ENCODE measurements at regions not wholly inside any gene's neighbourhood (a gene's known extent, or its start where the extent isn't known, plus 50 kb on each side); places are given as distances from the start of the nearest gene placed in this dataset.

DNA sequence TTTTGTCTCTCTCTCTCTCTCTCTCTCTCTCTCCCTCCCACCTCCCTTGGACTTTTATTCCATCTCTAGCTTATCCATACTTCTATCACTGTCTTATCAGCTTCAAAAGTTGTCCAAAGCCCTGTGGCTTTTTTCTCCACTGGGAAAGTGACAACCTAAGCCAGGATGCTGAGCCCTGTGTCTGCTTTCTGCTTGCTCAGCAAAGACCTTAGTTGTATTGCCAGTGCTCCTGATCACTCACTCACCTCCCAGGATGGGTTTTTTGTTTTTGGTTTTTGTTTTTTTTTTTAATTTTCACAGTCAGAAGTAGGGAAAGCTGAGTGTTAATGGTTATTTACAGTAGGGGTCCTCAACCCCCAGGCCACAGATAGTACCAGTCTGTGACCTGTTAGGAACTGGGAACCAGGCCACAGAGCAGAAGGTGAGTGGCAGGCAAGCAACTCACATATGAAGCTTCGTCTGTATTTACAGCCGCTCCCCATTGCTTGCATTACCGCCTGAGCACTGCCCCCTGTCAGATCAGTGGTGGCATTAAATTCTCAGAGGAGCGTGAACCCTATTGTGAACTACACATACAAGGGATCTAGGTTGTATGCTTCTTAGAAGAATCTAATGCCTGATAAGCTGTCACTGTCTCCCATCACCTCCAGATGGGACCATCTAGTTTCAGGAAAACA is 125.0 kb upstream of the ID4 start:
- no peak overlapping the region for H3K9ac ChIP-seq

DNA sequence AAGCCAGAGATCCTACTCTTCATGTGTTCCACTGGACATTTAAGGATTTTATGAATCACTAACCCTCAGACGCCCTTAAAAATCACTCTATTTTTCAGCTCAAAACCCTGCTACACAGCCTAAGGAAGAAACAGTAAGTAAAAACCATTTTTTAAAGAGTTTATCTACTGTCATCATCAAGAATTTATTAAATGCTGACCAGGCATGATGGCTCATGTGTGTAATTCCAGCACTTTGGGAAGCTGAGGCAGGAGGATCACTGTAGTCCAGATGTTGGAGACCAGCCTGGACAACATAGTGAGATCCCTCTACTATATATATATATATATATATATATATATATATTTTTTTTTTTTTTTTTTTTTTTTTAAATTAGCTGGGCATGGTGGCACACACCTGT is 124.2 kb upstream of the ID4 start:
- no peaks in the 10 kb centered on the region for H3K27me3 ChIP-seq (ENCODE audit: insufficient read depth, low read depth)
- TF ChIP-seq, protein P1, sequence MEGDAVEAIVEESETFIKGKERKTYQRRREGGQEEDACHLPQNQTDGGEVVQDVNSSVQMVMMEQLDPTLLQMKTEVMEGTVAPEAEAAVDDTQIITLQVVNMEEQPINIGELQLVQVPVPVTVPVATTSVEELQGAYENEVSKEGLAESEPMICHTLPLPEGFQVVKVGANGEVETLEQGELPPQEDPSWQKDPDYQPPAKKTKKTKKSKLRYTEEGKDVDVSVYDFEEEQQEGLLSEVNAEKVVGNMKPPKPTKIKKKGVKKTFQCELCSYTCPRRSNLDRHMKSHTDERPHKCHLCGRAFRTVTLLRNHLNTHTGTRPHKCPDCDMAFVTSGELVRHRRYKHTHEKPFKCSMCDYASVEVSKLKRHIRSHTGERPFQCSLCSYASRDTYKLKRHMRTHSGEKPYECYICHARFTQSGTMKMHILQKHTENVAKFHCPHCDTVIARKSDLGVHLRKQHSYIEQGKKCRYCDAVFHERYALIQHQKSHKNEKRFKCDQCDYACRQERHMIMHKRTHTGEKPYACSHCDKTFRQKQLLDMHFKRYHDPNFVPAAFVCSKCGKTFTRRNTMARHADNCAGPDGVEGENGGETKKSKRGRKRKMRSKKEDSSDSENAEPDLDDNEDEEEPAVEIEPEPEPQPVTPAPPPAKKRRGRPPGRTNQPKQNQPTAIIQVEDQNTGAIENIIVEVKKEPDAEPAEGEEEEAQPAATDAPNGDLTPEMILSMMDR (conservative IDR thresholded peaks at IDR 0.05; ENCODE audit: low read depth, low read length), result no peak
- H3K79me2 ChIP-seq (ENCODE audit: insufficient read depth, low read depth), result no peaks in the 10 kb centered on the region
- no peaks in the 10 kb centered on the region for H3K4me1 ChIP-seq (ENCODE audit: low read depth, poor library complexity, severe bottlenecking)
- H2AFZ ChIP-seq (ENCODE audit: low read depth), result no peak overlapping the region
- no peak overlapping the region for H3K4me3 ChIP-seq (IDR thresholded peaks at IDR 0.05; ENCODE audit: insufficient read depth, low read depth, low read length)
- no peak overlapping the region for H3K27ac ChIP-seq
- no peaks in the 10 kb centered on the region for H3K36me3 ChIP-seq (ENCODE audit: insufficient read depth)
- no peaks in the 10 kb centered on the region for H4K20me1 ChIP-seq (ENCODE audit: insufficient read depth)
- no peak overlapping the region for H3K9ac ChIP-seq
- no peak overlapping the region for H3K4me2 ChIP-seq

More for the DNA sequence above, 125.0 kb upstream of the ID4 start:
- Histone ChIP-seq H3K36me3 (ENCODE audit: insufficient read depth) (no peaks in the 10 kb centered on the region), H2AFZ (ENCODE audit: low read depth) (no peak overlapping the region), H3K27ac (no peak overlapping the region), H3K4me1 (ENCODE audit: low read depth, poor library complexity, severe bottlenecking) (no peaks in the 10 kb centered on the region), H4K20me1 (ENCODE audit: insufficient read depth) (no peaks in the 10 kb centered on the region), H3K27me3 (ENCODE audit: insufficient read depth, low read depth) (no peaks in the 10 kb centered on the region), H3K79me2 (ENCODE audit: insufficient read depth, low read depth) (no peaks in the 10 kb centered on the region), H3K4me3 (IDR thresholded peaks at IDR 0.05; ENCODE audit: insufficient read depth, low read depth, low read length) (no peak overlapping the region), H3K4me2 (no peak overlapping the region)
- TF ChIP-seq, protein P1 (conservative IDR thresholded peaks at IDR 0.05; ENCODE audit: low read depth, low read length), result no peak

GRCh38 chr6:19713411-19713810 is 123.8 kb upstream of the ID4 start:
- TF ChIP-seq, protein P1 (conservative IDR thresholded peaks at IDR 0.05; ENCODE audit: low read depth, low read length), result no peak
- Histone ChIP-seq H3K36me3 (ENCODE audit: insufficient read depth) (no peaks in the 10 kb centered on the region), H3K4me3 (IDR thresholded peaks at IDR 0.05; ENCODE audit: insufficient read depth, low read depth, low read length) (no peak overlapping the region), H3K9ac (no peak overlapping the region), H3K4me1 (ENCODE audit: low read depth, poor library complexity, severe bottlenecking) (no peaks in the 10 kb centered on the region), H3K27me3 (ENCODE audit: insufficient read depth, low read depth) (no peaks in the 10 kb centered on the region), H2AFZ (ENCODE audit: low read depth) (no peak overlapping the region), H4K20me1 (ENCODE audit: insufficient read depth) (no peaks in the 10 kb centered on the region), H3K4me2 (no peak overlapping the region), H3K79me2 (ENCODE audit: insufficient read depth, low read depth) (no peaks in the 10 kb centered on the region), H3K27ac (no peak overlapping the region)

DNA sequence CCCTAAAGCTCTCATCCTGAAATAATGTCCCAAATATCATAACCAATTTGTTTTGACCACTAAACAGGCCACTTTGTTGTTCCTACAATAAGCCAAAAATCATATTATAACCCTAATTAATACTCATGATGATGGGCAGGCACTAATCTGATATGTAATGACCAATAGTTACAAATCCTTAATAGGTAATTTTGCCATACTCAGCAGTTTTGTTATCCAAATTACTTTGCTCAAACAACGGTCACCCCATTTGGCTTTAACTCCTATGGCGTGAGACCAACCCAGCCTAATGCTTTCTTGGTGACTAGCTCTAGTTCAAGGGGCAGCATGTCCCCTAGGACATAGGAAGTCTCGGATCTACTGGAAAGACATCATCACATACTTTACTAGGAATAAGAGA is 123.2 kb upstream of the ID4 start:
- Histone ChIP-seq H3K36me3 (ENCODE audit: insufficient read depth) (no peaks in the 10 kb centered on the region), H3K9ac (no peak overlapping the region), H3K4me1 (ENCODE audit: low read depth, poor library complexity, severe bottlenecking) (no peaks in the 10 kb centered on the region), H4K20me1 (ENCODE audit: insufficient read depth) (no peaks in the 10 kb centered on the region), H3K79me2 (ENCODE audit: insufficient read depth, low read depth) (no peaks in the 10 kb centered on the region), H3K4me2 (no peak overlapping the region), H2AFZ (ENCODE audit: low read depth) (no peak overlapping the region), H3K27me3 (ENCODE audit: insufficient read depth, low read depth) (no peaks in the 10 kb centered on the region), H3K4me3 (IDR thresholded peaks at IDR 0.05; ENCODE audit: insufficient read depth, low read depth, low read length) (no peak overlapping the region), H3K27ac (no peak overlapping the region)
- TF ChIP-seq, protein P1 (conservative IDR thresholded peaks at IDR 0.05; ENCODE audit: low read depth, low read length), result no peak
